A549 (cell line): ENCODE measurements at regions not wholly inside any gene's neighbourhood (a gene's known extent, or its start where the extent isn't known, plus 50 kb on each side); places are given as distances from the start of the nearest gene placed in this dataset.

Source experiments
- ATAC-seq, 2 experiments: fragments of 200-7000 bp in 1 of 2; fragments of >200 bp in 1 of 2; cut with Nextera tagmentation in 1 of 2; cut with Tn5 transposase in 1 of 2; 3 replicates each; pipeline versions ENCODE4 v1.8.0 to v1.9.1; 2018 to 2020; ENCODE audit warnings: mild to moderate bottlenecking in 1 of 2, moderate library complexity in 1 of 2
- CTCF ChIA-PET: fragments of 300-600 bp; sonication (Branson Sonifier 250); formaldehyde crosslinking; extraction: SDS; loops from one replicate; lab custom pipeline; 2021; ENCODE audit warnings: antibody characterized with exemption, inconsistent platforms; lab: Yijun Ruan, JAX
- POLR2A ChIA-PET: fragments of 350-600 bp; formaldehyde crosslinking; extraction: SDS; loops from one replicate; lab custom pipeline; 2021; ENCODE audit warnings: antibody characterized with exemption, inconsistent platforms; lab: Yijun Ruan, JAX
- DNase-seq, 2 experiments: peaks; one replicate each; pipeline versions ENCODE4 v3.0.0 to v3.0.0-alpha.2; 2011 to 2016; ENCODE audit warnings: low read depth in 1 of 2, low spot score in 1 of 2
- FAIRE-seq: peaks from 2 replicates; lab custom pipeline; 2011; peaks lifted over from hg19 to GRCh38; lab: Jason Lieb, UNC
- H3K27ac ChIP-seq, 2 experiments: fragments of >200 bp; sonication (Bioruptor Twin); formaldehyde crosslinking; 3 replicates each; pipeline ENCODE4 v1.5.1; 2016 to 2017
- H3K4me1 ChIP-seq: fragments of >200 bp; sonication (Bioruptor Twin); formaldehyde crosslinking; 3 replicates; pipeline ENCODE4 v1.6.1; 2016
- H3K4me2 ChIP-seq: fragments of >200 bp; sonication (Bioruptor Twin); formaldehyde crosslinking; 3 replicates; pipeline ENCODE4 v1.6.1; 2016
- H3K4me3 ChIP-seq: fragments of >200 bp; sonication (Bioruptor Twin); formaldehyde crosslinking; 3 replicates; pipeline ENCODE4 v1.5.1; 2016
- H3K9me3 ChIP-seq: fragments of >200 bp; sonication (Bioruptor Twin); formaldehyde crosslinking; 3 replicates; pipeline ENCODE4 v1.6.1; 2016
- CBX2 ChIP-seq: fragments of 200-600 bp; sonication (generic); IDR thresholded peaks from 2 replicates; pipeline ENCODE4 v1.6.1; 2016; ENCODE audit warnings: low read depth, mild to moderate bottlenecking, borderline replicate concordance
- CEBPB ChIP-seq, 2 experiments: fragments of >200 bp in 1 of 2; sonication (Bioruptor Twin) in 1 of 2; formaldehyde crosslinking in 1 of 2; IDR thresholded peaks; 2 replicates each; pipeline ENCODE4 v1.6.1; 2012 to 2016
- EHF ChIP-seq: fragments of 250-450 bp; sonication (Bioruptor Pico); IDR thresholded peaks from 2 replicates; pipeline ENCODE4 v1.5.0; 2020; ENCODE audit warnings: mild to moderate bottlenecking
- EHMT2 ChIP-seq: fragments of 200-600 bp; sonication (generic); IDR thresholded peaks from 2 replicates; pipeline ENCODE4 v1.6.1; 2016; ENCODE audit warnings: antibody characterized with exemption, low read depth, mild to moderate bottlenecking, moderate library complexity
- GATA3 ChIP-seq: IDR thresholded peaks from 2 replicates; pipeline ENCODE4 v1.6.1; 2012; ENCODE audit warnings: borderline replicate concordance
- HDAC2 ChIP-seq: fragments of 200-600 bp; sonication (generic); IDR thresholded peaks from 2 replicates; pipeline ENCODE4 v1.6.1; 2016
- HOXB13 ChIP-seq: fragments of 250-450 bp; sonication (Bioruptor Pico); IDR thresholded peaks from 2 replicates; pipeline ENCODE4 v1.5.0; 2020; ENCODE audit warnings: low read depth, mild to moderate bottlenecking, moderate library complexity
- MAZ ChIP-seq: fragments of 150-350 bp; IDR thresholded peaks from 2 replicates; pipeline ENCODE4 v1.6.1; 2014; ENCODE audit warnings: antibody characterized with exemption, low read depth, low read length, borderline replicate concordance
- MYC ChIP-seq: IDR thresholded peaks from 2 replicates; pipeline ENCODE4 v1.6.1; 2012; ENCODE audit warnings: mild to moderate bottlenecking, inconsistent platforms, low read length, improper control_type of control experiment, borderline replicate concordance
- NPAS2 ChIP-seq: fragments of 250-450 bp; sonication (Bioruptor Pico); IDR thresholded peaks from 2 replicates; pipeline ENCODE4 v1.8.0; 2022; ENCODE audit warnings: mild to moderate bottlenecking, moderate library complexity, borderline replicate concordance
- RAD21 ChIP-seq, 2 experiments: fragments of >200 bp in 1 of 2; sonication (Bioruptor Twin) in 1 of 2; formaldehyde crosslinking in 1 of 2; IDR thresholded peaks in 1 of 2; conservative IDR thresholded peaks in 1 of 2; 2 replicates in 1 of 2; 3 replicates in 1 of 2; pipeline ENCODE4 v1.6.1; 2012 to 2018; ENCODE audit warnings: inconsistent platforms in 1 of 2
- RARB ChIP-seq: fragments of 250-450 bp; sonication (Bioruptor Pico); IDR thresholded peaks from 2 replicates; pipeline ENCODE4 v1.8.0; 2021; ENCODE audit warnings: mild to moderate bottlenecking, moderate library complexity
- RFX5 ChIP-seq: fragments of 450-650 bp; IDR thresholded peaks from 2 replicates; pipeline ENCODE4 v1.7.1; 2014; ENCODE audit warnings: antibody characterized with exemption, mild to moderate bottlenecking, moderate library complexity
- RNF2 ChIP-seq: fragments of 200-600 bp; sonication (generic); IDR thresholded peaks from 2 replicates; pipeline ENCODE4 v1.6.1; 2016; ENCODE audit warnings: low read depth, mild to moderate bottlenecking, antibody characterized with exemption, moderate library complexity, borderline replicate concordance
- SREBF2 ChIP-seq: fragments of 450-650 bp; IDR thresholded peaks from 2 replicates; pipeline ENCODE4 v1.6.1; 2014; ENCODE audit warnings: mild to moderate bottlenecking, moderate library complexity
- TP53 ChIP-seq: fragments of 250-450 bp; sonication (Bioruptor Pico); IDR thresholded peaks from 2 replicates; pipeline ENCODE4 v1.5.0; 2021; ENCODE audit warnings: mild to moderate bottlenecking, moderate library complexity
- ZC3H11A ChIP-seq: fragments of 450-650 bp; IDR thresholded peaks from 2 replicates; pipeline ENCODE4 v1.6.1; 2014; ENCODE audit warnings: antibody characterized with exemption, mild to moderate bottlenecking
- ZFP36 ChIP-seq: fragments of 450-650 bp; IDR thresholded peaks from 2 replicates; pipeline ENCODE4 v1.6.1; 2014; ENCODE audit warnings: borderline replicate concordance; ENCODE audit not compliant: partially characterized antibody
- ZNF302 ChIP-seq: fragments of 250-450 bp; sonication (Bioruptor Pico); IDR thresholded peaks from 2 replicates; pipeline ENCODE4 v1.9.0; 2021; ENCODE audit warnings: inconsistent platforms, mild to moderate bottlenecking, moderate library complexity
- WGBS: methylation state at CpG from one replicate; pipeline ENCODE4 v1.1.6; 2017; ENCODE audit errors: missing lambda C conversion rate; 5-methylcytosine and 5-hydroxymethylcytosine counted together
- TF ChIP-seq, protein P1 (sequence below): fragments of 200-600 bp; sonication (generic); IDR thresholded peaks from 2 replicates; pipeline ENCODE4 v1.6.1; 2016; ENCODE audit warnings: antibody characterized with exemption, mild to moderate bottlenecking, moderate library complexity
- TF ChIP-seq, protein P2 (sequence below): fragments of 250-450 bp; sonication (Bioruptor Pico); IDR thresholded peaks from 2 replicates; pipeline ENCODE4 v1.5.0; 2021; ENCODE audit warnings: mild to moderate bottlenecking, moderate library complexity, borderline replicate concordance
- TF ChIP-seq, protein P3 (sequence below): fragments of >200 bp; sonication (Bioruptor Twin); formaldehyde crosslinking; IDR thresholded peaks from 3 replicates; pipeline ENCODE4 v1.5.1; 2016
- TF ChIP-seq, protein P4 (sequence below): IDR thresholded peaks from 2 replicates; pipeline ENCODE4 v1.6.1; 2012
- TF ChIP-seq, protein P5 (sequence below): fragments of >200 bp; sonication (Bioruptor Twin); formaldehyde crosslinking; IDR thresholded peaks from 3 replicates; pipeline ENCODE4 v1.6.1; 2016
- TF ChIP-seq, protein P6 (sequence below): fragments of 450-650 bp; IDR thresholded peaks from 2 replicates; pipeline ENCODE4 v1.6.1; 2014; ENCODE audit warnings: antibody characterized with exemption

GRCh38 chr4:177155454-177155853 lies 154.2 kb upstream of the NEIL3 start:
- Histone ChIP-seq H3K4me1 (no peaks in the 10 kb centered on the region), H3K27ac (no peak overlapping the region), H3K4me2 (no peak overlapping the region), H3K9me3 (no peaks in the 10 kb centered on the region), H3K4me3 (no peak overlapping the region)
- FAIRE-seq = no peak
- peak in 1 of 2 experiments; percentile 15 for DNase-seq
- ChIA-PET POLR2A (no interaction called here), CTCF (no interaction called here)
- WGBS = 82% methylated on average over 3 of the region's 3 CpGs
- 0 out of 6 replicates have a peak, but pooled peaks of 1 of the 2 experiments have one; percentile 51 for ATAC-seq
- TF ChIP-seq ZFP36 (no peak), GATA3 (no peak), NPAS2 (CRISPR knock-in tag) (no peak), SREBF2 (no peak), TP53 (no peak), ZC3H11A (no peak), HOXB13 (no peak), ZNF302 (CRISPR knock-in tag) (no peak), CEBPB (IDR thresholded peaks at IDR 0.05) (no peak)
- TF ChIP-seq, protein P1, sequence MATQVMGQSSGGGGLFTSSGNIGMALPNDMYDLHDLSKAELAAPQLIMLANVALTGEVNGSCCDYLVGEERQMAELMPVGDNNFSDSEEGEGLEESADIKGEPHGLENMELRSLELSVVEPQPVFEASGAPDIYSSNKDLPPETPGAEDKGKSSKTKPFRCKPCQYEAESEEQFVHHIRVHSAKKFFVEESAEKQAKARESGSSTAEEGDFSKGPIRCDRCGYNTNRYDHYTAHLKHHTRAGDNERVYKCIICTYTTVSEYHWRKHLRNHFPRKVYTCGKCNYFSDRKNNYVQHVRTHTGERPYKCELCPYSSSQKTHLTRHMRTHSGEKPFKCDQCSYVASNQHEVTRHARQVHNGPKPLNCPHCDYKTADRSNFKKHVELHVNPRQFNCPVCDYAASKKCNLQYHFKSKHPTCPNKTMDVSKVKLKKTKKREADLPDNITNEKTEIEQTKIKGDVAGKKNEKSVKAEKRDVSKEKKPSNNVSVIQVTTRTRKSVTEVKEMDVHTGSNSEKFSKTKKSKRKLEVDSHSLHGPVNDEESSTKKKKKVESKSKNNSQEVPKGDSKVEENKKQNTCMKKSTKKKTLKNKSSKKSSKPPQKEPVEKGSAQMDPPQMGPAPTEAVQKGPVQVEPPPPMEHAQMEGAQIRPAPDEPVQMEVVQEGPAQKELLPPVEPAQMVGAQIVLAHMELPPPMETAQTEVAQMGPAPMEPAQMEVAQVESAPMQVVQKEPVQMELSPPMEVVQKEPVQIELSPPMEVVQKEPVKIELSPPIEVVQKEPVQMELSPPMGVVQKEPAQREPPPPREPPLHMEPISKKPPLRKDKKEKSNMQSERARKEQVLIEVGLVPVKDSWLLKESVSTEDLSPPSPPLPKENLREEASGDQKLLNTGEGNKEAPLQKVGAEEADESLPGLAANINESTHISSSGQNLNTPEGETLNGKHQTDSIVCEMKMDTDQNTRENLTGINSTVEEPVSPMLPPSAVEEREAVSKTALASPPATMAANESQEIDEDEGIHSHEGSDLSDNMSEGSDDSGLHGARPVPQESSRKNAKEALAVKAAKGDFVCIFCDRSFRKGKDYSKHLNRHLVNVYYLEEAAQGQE = no peak
- TF ChIP-seq, protein P2, sequence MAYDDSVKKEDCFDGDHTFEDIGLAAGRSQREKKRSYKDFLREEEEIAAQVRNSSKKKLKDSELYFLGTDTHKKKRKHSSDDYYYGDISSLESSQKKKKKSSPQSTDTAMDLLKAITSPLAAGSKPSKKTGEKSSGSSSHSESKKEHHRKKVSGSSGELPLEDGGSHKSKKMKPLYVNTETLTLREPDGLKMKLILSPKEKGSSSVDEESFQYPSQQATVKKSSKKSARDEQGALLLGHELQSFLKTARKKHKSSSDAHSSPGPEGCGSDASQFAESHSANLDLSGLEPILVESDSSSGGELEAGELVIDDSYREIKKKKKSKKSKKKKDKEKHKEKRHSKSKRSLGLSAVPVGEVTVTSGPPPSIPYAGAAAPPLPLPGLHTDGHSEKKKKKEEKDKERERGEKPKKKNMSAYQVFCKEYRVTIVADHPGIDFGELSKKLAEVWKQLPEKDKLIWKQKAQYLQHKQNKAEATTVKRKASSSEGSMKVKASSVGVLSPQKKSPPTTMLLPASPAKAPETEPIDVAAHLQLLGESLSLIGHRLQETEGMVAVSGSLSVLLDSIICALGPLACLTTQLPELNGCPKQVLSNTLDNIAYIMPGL (CRISPR knock-in tag) = no peak
- TF ChIP-seq, protein P3, sequence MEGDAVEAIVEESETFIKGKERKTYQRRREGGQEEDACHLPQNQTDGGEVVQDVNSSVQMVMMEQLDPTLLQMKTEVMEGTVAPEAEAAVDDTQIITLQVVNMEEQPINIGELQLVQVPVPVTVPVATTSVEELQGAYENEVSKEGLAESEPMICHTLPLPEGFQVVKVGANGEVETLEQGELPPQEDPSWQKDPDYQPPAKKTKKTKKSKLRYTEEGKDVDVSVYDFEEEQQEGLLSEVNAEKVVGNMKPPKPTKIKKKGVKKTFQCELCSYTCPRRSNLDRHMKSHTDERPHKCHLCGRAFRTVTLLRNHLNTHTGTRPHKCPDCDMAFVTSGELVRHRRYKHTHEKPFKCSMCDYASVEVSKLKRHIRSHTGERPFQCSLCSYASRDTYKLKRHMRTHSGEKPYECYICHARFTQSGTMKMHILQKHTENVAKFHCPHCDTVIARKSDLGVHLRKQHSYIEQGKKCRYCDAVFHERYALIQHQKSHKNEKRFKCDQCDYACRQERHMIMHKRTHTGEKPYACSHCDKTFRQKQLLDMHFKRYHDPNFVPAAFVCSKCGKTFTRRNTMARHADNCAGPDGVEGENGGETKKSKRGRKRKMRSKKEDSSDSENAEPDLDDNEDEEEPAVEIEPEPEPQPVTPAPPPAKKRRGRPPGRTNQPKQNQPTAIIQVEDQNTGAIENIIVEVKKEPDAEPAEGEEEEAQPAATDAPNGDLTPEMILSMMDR = no peak

DNA sequence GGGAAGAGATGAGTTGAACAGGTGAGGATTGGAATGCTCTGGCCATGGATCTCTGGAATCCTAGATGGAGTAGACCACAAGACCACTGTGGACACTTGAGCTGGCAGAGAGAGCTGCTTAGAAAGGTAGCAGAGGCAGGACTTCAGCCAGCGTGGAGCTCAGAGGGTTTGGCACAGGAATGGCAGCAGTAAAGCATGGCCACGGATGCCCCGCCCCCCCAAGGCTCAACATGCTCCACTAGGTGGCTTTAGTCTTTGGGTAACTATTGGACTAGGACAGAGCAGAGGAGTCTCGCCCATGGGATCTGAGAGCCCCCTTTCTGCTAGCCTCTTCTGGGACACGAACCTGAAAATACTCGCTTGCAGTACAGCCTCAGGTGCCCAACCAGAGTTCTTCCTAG lies 150.1 kb upstream of the NEIL3 start:
- Histone ChIP-seq H3K4me1 (no peaks in the 10 kb centered on the region), H3K27ac (no peak overlapping the region), H3K9me3 (no peaks in the 10 kb centered on the region), H3K4me3 (no peak overlapping the region), H3K4me2 (no peak overlapping the region)
- no peak for DNase-seq
- ChIA-PET CTCF (no interaction called here), POLR2A (no interaction called here)
- no peak for FAIRE-seq
- no peak for ATAC-seq
- WGBS = 7% methylated on average over 3 of the region's 6 CpGs
- TF ChIP-seq RARB (CRISPR knock-in tag) (no peak), HDAC2 (no peak), CBX2 (no peak), RAD21 (conservative IDR thresholded peaks at IDR 0.05 in 1 of 2, IDR thresholded peaks at IDR 0.05 in 1 of 2) (no peak), ZNF302 (CRISPR knock-in tag) (no peak), EHF (no peak), RFX5 (no peak), MYC (no peak), MAZ (no peak), EHMT2 (no peak), RNF2 (no peak)
- TF ChIP-seq, protein P4, sequence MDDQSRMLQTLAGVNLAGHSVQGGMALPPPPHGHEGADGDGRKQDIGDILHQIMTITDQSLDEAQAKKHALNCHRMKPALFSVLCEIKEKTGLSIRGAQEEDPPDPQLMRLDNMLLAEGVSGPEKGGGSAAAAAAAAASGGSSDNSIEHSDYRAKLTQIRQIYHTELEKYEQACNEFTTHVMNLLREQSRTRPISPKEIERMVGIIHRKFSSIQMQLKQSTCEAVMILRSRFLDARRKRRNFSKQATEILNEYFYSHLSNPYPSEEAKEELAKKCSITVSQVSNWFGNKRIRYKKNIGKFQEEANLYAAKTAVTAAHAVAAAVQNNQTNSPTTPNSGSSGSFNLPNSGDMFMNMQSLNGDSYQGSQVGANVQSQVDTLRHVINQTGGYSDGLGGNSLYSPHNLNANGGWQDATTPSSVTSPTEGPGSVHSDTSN = no peak
- TF ChIP-seq, protein P3 = no peak
- TF ChIP-seq, protein P5, sequence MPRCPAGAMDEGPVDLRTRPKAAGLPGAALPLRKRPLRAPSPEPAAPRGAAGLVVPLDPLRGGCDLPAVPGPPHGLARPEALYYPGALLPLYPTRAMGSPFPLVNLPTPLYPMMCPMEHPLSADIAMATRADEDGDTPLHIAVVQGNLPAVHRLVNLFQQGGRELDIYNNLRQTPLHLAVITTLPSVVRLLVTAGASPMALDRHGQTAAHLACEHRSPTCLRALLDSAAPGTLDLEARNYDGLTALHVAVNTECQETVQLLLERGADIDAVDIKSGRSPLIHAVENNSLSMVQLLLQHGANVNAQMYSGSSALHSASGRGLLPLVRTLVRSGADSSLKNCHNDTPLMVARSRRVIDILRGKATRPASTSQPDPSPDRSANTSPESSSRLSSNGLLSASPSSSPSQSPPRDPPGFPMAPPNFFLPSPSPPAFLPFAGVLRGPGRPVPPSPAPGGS = no peak
- TF ChIP-seq, protein P6, sequence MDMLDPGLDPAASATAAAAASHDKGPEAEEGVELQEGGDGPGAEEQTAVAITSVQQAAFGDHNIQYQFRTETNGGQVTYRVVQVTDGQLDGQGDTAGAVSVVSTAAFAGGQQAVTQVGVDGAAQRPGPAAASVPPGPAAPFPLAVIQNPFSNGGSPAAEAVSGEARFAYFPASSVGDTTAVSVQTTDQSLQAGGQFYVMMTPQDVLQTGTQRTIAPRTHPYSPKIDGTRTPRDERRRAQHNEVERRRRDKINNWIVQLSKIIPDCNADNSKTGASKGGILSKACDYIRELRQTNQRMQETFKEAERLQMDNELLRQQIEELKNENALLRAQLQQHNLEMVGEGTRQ = no peak
